SIG-M5 treated with dmso at 0.1 percent for 504 hours (cell line): ENCODE measurements at regions not wholly inside any gene's neighbourhood (a gene's known extent, or its start where the extent isn't known, plus 50 kb on each side); places are given as distances from the start of the nearest gene placed in this dataset.
A peak's percentile ranks its signal among the peaks of the same experiment; 100 is the strongest.
"Not testable (repeated sequence)": the region's sequence is repeated elsewhere in the genome, so short reads cannot be mapped to it uniquely, and the experiment has no call there.

Experiments used
- DNase-seq: peaks from one replicate; lab custom pipeline; 2025; ENCODE audit not compliant: unreplicated experiment; lab: John Stamatoyannopoulos, UW

GRCh38 chr18:59038295-59039039, 101.2 kb upstream of the SEC11C start:
- DNase-seq, result no peak

GRCh38 chr18:59039040-59039320, 100.7 kb upstream of the SEC11C start:
- not testable (repeated sequence) for DNase-seq

- DNase-seq, result no peak
These were observed 100.2 kb upstream of the SEC11C start for GRCh38 chr18:59039449-59039848.

GRCh38 chr18:59040770-59041148, 98.9 kb upstream of the SEC11C start:
- no peak for DNase-seq

GRCh38 chr18:59041296-59041695, 98.4 kb upstream of the SEC11C start:
- no peak for DNase-seq

- DNase-seq, result no peak
These were observed 97.6 kb upstream of the SEC11C start for GRCh38 chr18:59041819-59042815.

DNA sequence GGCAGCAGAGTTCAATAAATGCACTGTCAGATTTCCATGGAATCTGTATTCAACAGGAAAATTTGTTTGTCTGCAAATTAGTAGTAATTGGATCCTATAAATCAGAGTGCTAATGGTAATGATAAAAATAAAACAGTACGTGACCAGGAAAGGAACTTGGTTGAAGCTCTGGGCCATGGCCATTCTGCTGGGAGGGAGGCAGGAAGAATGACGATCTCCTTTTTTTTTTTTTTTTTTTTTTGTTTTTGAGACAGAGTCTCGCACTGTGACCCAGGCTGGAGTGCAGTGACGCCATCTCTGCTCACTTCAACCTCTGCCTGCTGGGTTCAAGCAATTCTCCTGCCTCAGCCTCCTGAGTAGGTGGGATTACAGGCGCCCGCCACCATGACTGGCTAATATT, 94.8 kb upstream of the SEC11C start:
- DNase-seq, result no peak

GRCh38 chr18:59047321-59048047, 92.2 kb upstream of the SEC11C start:
- DNase-seq, result no peak

DNA sequence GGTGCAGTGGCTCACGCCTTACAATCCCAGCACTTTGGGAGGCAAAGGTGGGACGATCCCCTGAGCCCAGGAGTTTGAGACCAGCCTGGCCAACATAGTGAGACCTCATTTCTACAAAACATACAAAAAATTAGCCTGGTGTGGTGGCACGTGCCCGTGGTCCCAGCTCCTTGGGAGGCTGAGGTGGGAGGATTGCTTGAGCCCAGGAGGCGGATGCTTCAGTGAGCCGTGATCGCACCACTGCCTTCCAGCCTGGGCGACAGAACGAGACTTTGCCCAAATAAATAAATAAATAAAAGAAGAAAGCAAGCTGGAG, 91.7 kb upstream of the SEC11C start:
- no peak for DNase-seq

GRCh38 chr18:59048378-59048777, 91.3 kb upstream of the SEC11C start:
- DNase-seq, result no peak

- DNase-seq, result no peak
These were observed 89.7 kb upstream of the SEC11C start for GRCh38 chr18:59049721-59050660.

DNA sequence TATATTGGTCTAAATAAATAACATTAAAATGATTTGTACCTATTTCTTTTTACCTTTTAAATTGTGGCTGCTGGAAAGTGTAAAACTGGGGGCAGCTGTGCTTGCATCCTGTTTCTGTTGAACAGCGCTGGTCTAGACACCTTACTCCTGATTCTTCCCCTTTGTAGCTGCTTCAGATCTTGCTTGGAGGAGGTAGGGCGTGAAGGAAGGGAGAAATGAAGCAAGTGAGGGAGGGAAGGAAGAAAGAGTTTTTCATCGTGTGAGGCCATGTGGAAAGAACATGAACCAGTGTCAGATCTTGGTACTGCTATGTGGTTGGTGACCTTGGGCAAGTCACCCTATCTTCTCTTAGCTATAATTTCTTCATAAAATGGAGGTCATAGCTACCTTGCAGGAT, 89.0 kb upstream of the SEC11C start:
- no peak for DNase-seq

GRCh38 chr18:59051470-59052165, 88.1 kb upstream of the SEC11C start:
- no peak for DNase-seq

GRCh38 chr18:59052965-59053820, 86.5 kb upstream of the SEC11C start:
- DNase-seq, result no peak

- DNase-seq, result no peak
These were observed 85.0 kb upstream of the SEC11C start for GRCh38 chr18:59054496-59055287.

- no peak for DNase-seq
These were observed 84.2 kb upstream of the SEC11C start for GRCh38 chr18:59055345-59056032.

DNA sequence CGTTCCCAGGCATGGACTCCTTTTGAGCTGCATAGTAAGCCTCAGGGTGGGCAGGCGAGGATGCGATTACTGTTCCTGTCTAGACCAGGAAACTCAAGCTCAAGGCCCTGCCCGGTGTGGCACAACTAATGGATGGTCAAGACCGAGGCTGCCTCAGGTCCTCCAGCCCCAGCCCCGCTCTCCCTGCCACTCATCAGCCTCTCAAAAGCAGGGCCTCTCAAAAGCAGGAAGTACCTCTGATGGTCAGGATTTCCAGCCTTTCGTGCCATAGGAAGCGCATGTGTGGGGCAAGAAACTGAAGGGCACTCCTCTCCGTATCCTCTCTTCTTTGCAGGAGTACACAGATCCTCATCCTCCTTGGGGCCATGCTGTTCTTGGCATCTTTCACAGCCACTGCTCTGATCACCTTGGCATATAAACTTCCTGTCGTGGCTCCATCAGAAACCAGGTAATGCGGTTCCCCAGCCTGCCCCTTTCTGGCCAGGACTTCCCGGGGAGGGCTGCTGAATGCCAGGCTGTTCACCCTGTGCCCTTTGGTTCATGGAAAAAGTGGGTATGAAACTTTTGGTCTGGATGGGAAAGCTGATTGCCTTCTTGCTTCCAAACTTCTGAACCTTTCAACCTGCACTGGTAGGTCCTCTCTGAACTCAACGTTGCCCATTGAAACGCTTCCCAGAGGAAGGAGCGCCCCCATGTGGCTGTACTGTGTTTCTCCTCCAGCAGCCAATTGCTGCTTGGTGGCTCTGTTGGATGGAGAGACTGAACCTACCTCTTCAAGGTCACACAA, 82.8 kb upstream of the SEC11C start:
- peak; percentile 49 for DNase-seq
